ENCODE measurements at regions not wholly inside any gene's neighbourhood (a gene's known extent, or its start where the extent isn't known, plus 50 kb on each side); places are given as distances from the start of the nearest gene placed in this dataset.

GRCh38 chr3:31253782-31254181, 278.9 kb upstream of the STT3B start:
- Histone ChIP-seq H3K4me1 (replicated peaks; ENCODE audit: insufficient read depth) (peaks cover 8% of the 10 kb centered on the region), H3K36me3 (ENCODE audit: low read depth) (no peaks in the 10 kb centered on the region), H3K4me2 (no peak overlapping the region), H2AFZ (no peak overlapping the region), H3F3A (ENCODE audit: insufficient read depth, low read depth) (no peaks in the 10 kb centered on the region), H3K27ac (no peak overlapping the region), H3K9me3 (ENCODE audit: insufficient read depth, low read depth) (no peaks in the 10 kb centered on the region), H3K9me2 (ENCODE audit: insufficient read depth) (no peaks in the 10 kb centered on the region), H3K4me3 (no peak overlapping the region), H4K20me1 (ENCODE audit: insufficient read depth) (no peaks in the 10 kb centered on the region), H3K27me3 (ENCODE audit: insufficient read depth, low read depth) (no peaks in the 10 kb centered on the region), H3K79me2 (ENCODE audit: low read depth) (no peaks in the 10 kb centered on the region)
- ChIA-PET POLR2A (ENCODE audit: unreplicated experiment) (no interaction called here), CTCF (no interaction called here)
- intact Hi-C loops (cut with micrococcal nuclease; ENCODE audit: unreplicated experiment): no loop called here
- no TSS peak for BruUV-seq (replicated peaks)
- TF ChIP-seq EZH2 (IDR thresholded peaks at IDR 0.05; ENCODE audit: low read depth): no peak
- TF ChIP-seq CTCF (conservative IDR thresholded peaks at IDR 0.05): no peak
- no peak for DNase-seq

- ChIA-PET CTCF (no interaction called here), POLR2A (ENCODE audit: unreplicated experiment) (no interaction called here)
- no peaks in the 10 kb centered on the region for H3K27me3 ChIP-seq (ENCODE audit: insufficient read depth, low read depth)
- no peak overlapping the region for H3K4me3 ChIP-seq
- H3K9me2 ChIP-seq (ENCODE audit: insufficient read depth): no peaks in the 10 kb centered on the region
- no peaks in the 10 kb centered on the region for H3F3A ChIP-seq (ENCODE audit: insufficient read depth, low read depth)
- DNase-seq: no peak
- H3K27ac ChIP-seq: no peak overlapping the region
- H3K79me2 ChIP-seq (ENCODE audit: low read depth): no peaks in the 10 kb centered on the region
- H3K9me3 ChIP-seq (ENCODE audit: insufficient read depth, low read depth): no peaks in the 10 kb centered on the region
- intact Hi-C loops (cut with micrococcal nuclease; ENCODE audit: unreplicated experiment): no loop called here
- H3K4me2 ChIP-seq: no peak overlapping the region
- no peaks in the 10 kb centered on the region for H3K36me3 ChIP-seq (ENCODE audit: low read depth)
- TF ChIP-seq CTCF (conservative IDR thresholded peaks at IDR 0.05) (no peak), EZH2 (IDR thresholded peaks at IDR 0.05; ENCODE audit: low read depth) (no peak)
- BruUV-seq (replicated peaks): no TSS peak
- H3K4me1 ChIP-seq (replicated peaks; ENCODE audit: insufficient read depth): peaks cover 8% of the 10 kb centered on the region
- no peaks in the 10 kb centered on the region for H4K20me1 ChIP-seq (ENCODE audit: insufficient read depth)
- H2AFZ ChIP-seq: no peak overlapping the region
Observed at GRCh38 chr3:31254483-31254882, 278.2 kb upstream of the STT3B start.

- H4K20me1 ChIP-seq (ENCODE audit: insufficient read depth): no peaks in the 10 kb centered on the region
- no peak for DNase-seq
- H2AFZ ChIP-seq: no peak overlapping the region
- intact Hi-C loops (cut with micrococcal nuclease; ENCODE audit: unreplicated experiment): no loop called here
- no peaks in the 10 kb centered on the region for H3K9me3 ChIP-seq (ENCODE audit: insufficient read depth, low read depth)
- no peaks in the 10 kb centered on the region for H3K9me2 ChIP-seq (ENCODE audit: insufficient read depth)
- H3K27me3 ChIP-seq (ENCODE audit: insufficient read depth, low read depth): no peaks in the 10 kb centered on the region
- ChIA-PET POLR2A (ENCODE audit: unreplicated experiment) (no interaction called here), CTCF (no interaction called here)
- H3K27ac ChIP-seq: no peak overlapping the region
- TF ChIP-seq CTCF (conservative IDR thresholded peaks at IDR 0.05): no peak
- no peak for TF ChIP-seq EZH2 (IDR thresholded peaks at IDR 0.05; ENCODE audit: low read depth)
- no peak overlapping the region for H3K4me3 ChIP-seq
- H3K36me3 ChIP-seq (ENCODE audit: low read depth): no peaks in the 10 kb centered on the region
- H3K4me2 ChIP-seq: no peak overlapping the region
- no peaks in the 10 kb centered on the region for H3K79me2 ChIP-seq (ENCODE audit: low read depth)
- H3F3A ChIP-seq (ENCODE audit: insufficient read depth, low read depth): no peaks in the 10 kb centered on the region
- peaks cover 4% of the 10 kb centered on the region for H3K4me1 ChIP-seq (replicated peaks; ENCODE audit: insufficient read depth)
- BruUV-seq (replicated peaks): no TSS peak
Observed at GRCh38 chr3:31255007-31255581, 277.6 kb upstream of the STT3B start.
